IMR-90 (cell line): ENCODE measurements at regions not wholly inside any gene's neighbourhood (a gene's known extent, or its start where the extent isn't known, plus 50 kb on each side); places are given as distances from the start of the nearest gene placed in this dataset.

Source experiments
- ATAC-seq: fragments of 200-7000 bp; cut with Tn5 transposase; 2 replicates; pipeline ENCODE4 v1.9.1; 2020; ENCODE audit warnings: low read depth, mild to moderate bottlenecking, moderate library complexity
- BruUV-seq: library from RNA; stranded (reverse); fragments of 400-500 nt; replicated peaks from 2 replicates; lab custom pipeline; 2021; lab: Mats Ljungman, UMichigan
- CTCF ChIA-PET: fragments of 300-600 bp; formaldehyde crosslinking; extraction: SDS; loops from one replicate; lab custom pipeline; 2021; ENCODE audit warnings: antibody characterized with exemption; lab: Yijun Ruan, JAX
- POLR2A ChIA-PET: fragments of 300-600 bp; sonication (Branson Sonifier 250); formaldehyde crosslinking; loops from one replicate; lab custom pipeline; 2022; ENCODE audit warnings: antibody characterized with exemption; ENCODE audit not compliant: unreplicated experiment; lab: Charles Lee
- DNase-seq: peaks from one replicate; pipeline ENCODE4 v3.0.0; 2013
- H2AFZ ChIP-seq: replicated peaks from 2 replicates; pipeline ENCODE3; 2013; ENCODE audit warnings: low read length, mild to moderate bottlenecking; ENCODE audit not compliant: poor library complexity
- H2AK5ac ChIP-seq: 2 replicates; pipeline ENCODE4 v1.6.1; 2013; ENCODE audit warnings: low read depth, low read length, inconsistent platforms
- H2AK9ac ChIP-seq: replicated peaks from 2 replicates; pipeline ENCODE3; 2013; ENCODE audit warnings: mild to moderate bottlenecking, low read depth, low read length, moderate library complexity; ENCODE audit not compliant: poor library complexity
- H2BK120ac ChIP-seq: 2 replicates; pipeline ENCODE4 v1.6.1; 2013; ENCODE audit warnings: low read depth, low read length, inconsistent platforms
- H2BK15ac ChIP-seq: 3 replicates; pipeline ENCODE4 v1.6.1; 2013; ENCODE audit warnings: low read depth, low read length, inconsistent platforms
- H2BK20ac ChIP-seq: 2 replicates; pipeline ENCODE4 v1.6.1; 2013; ENCODE audit warnings: low read depth, mild to moderate bottlenecking, inconsistent platforms, low read length, moderate library complexity
- H2BK5ac ChIP-seq: 2 replicates; pipeline ENCODE4 v1.6.1; 2013; ENCODE audit warnings: mild to moderate bottlenecking, low read depth, low read length, inconsistent platforms; ENCODE audit not compliant: poor library complexity, severe bottlenecking
- H3K14ac ChIP-seq: replicated peaks from 2 replicates; pipeline ENCODE4 v1.6.1; 2013; ENCODE audit warnings: low read depth, low read length, inconsistent platforms
- H3K18ac ChIP-seq: 2 replicates; pipeline ENCODE4 v1.6.1; 2013; ENCODE audit warnings: low read depth, low read length, control low read depth
- H3K23ac ChIP-seq: 2 replicates; pipeline ENCODE4 v1.6.1; 2013; ENCODE audit warnings: low read depth, low read length, inconsistent platforms
- H3K27ac ChIP-seq: 2 replicates; pipeline ENCODE4 v1.5.1; 2013; ENCODE audit warnings: mild to moderate bottlenecking, control low read depth, low read length; ENCODE audit not compliant: insufficient read depth
- H3K27me3 ChIP-seq: 2 replicates; pipeline ENCODE4 v1.6.1; 2013; ENCODE audit warnings: low read length; ENCODE audit not compliant: control insufficient read depth, insufficient read depth
- H3K36me3 ChIP-seq: 2 replicates; pipeline ENCODE4 v1.6.1; 2013; ENCODE audit warnings: low read length, mixed read lengths; ENCODE audit not compliant: control insufficient read depth, insufficient read depth
- H3K4ac ChIP-seq: 2 replicates; pipeline ENCODE4 v1.6.1; 2013; ENCODE audit warnings: low read depth, low read length, inconsistent platforms
- H3K4me1 ChIP-seq: 2 replicates; pipeline ENCODE4 v1.6.1; 2013; ENCODE audit warnings: low read length, mixed read lengths; ENCODE audit not compliant: control insufficient read depth, insufficient read depth
- H3K4me2 ChIP-seq: 2 replicates; pipeline ENCODE4 v1.6.1; 2013; ENCODE audit warnings: low read depth, mild to moderate bottlenecking, control low read depth, low read length, moderate library complexity
- H3K4me3 ChIP-seq: 2 replicates; pipeline ENCODE4 v1.5.1; 2013; ENCODE audit warnings: low read depth, mild to moderate bottlenecking, control low read depth, low read length, moderate library complexity; ENCODE audit not compliant: insufficient read depth
- H3K56ac ChIP-seq: 2 replicates; pipeline ENCODE4 v1.6.1; 2013; ENCODE audit warnings: low read length, inconsistent platforms; ENCODE audit not compliant: insufficient read depth; ENCODE audit errors: extremely low read depth
- H3K79me1 ChIP-seq, 2 experiments: 2 replicates each; pipeline ENCODE4 v1.6.1; 2013; ENCODE audit warnings: low read length in 2 of 2, inconsistent platforms in 1 of 2, low read depth in 1 of 2
- H3K9ac ChIP-seq: 2 replicates; pipeline ENCODE4 v1.6.1; 2013; ENCODE audit warnings: low read depth, low read length, control low read depth
- H3K9me1 ChIP-seq: 2 replicates; pipeline ENCODE4 v1.6.1; 2013; ENCODE audit warnings: low read length, inconsistent platforms; ENCODE audit not compliant: insufficient read depth
- H3K9me3 ChIP-seq: 2 replicates; pipeline ENCODE4 v1.6.1; 2013; ENCODE audit warnings: low read length; ENCODE audit not compliant: control insufficient read depth, insufficient read depth
- H4K20me1 ChIP-seq: 2 replicates; pipeline ENCODE4 v1.6.1; 2013; ENCODE audit warnings: low read length, inconsistent platforms; ENCODE audit not compliant: insufficient read depth
- H4K5ac ChIP-seq: 2 replicates; pipeline ENCODE4 v1.6.1; 2013; ENCODE audit warnings: mild to moderate bottlenecking, low read depth, low read length, control low read depth
- H4K8ac ChIP-seq, 2 experiments: 2 replicates each; pipeline ENCODE4 v1.6.1; 2013; ENCODE audit warnings: low read depth in 2 of 2, low read length in 2 of 2, control low read depth in 1 of 2, inconsistent platforms in 1 of 2
- H4K91ac ChIP-seq: 2 replicates; pipeline ENCODE4 v1.6.1; 2013; ENCODE audit warnings: low read depth, low read length, inconsistent platforms; ENCODE audit not compliant: insufficient read depth
- CHD1 ChIP-seq: IDR thresholded peaks from 2 replicates; pipeline ENCODE4 v1.6.1; 2012; ENCODE audit warnings: low read depth, low read length, improper control_type of control experiment
- WGBS, 2 experiments: methylation state at CpG; one replicate each; pipeline versions ENCODE4 v1.1.5 to v1.1.7; 2013; ENCODE audit warnings: missing lambda C conversion rate in 2 of 2; ENCODE audit not compliant: insufficient read length in 1 of 2; ENCODE audit errors: extremely low coverage in 2 of 2; 5-methylcytosine and 5-hydroxymethylcytosine counted together
- dilution Hi-C: fragments of 300-500 bp; cut with HindIII; formaldehyde crosslinking; loops from one replicate; pipeline ENCODE4 v1.14.3; 2018; ENCODE audit warnings: low sequenced_read_pairs; ENCODE audit not compliant: unreplicated experiment
- in situ Hi-C: fragments of 300-500 bp; cut with MboI; formaldehyde crosslinking; loops from 3 replicates; pipeline ENCODE4 v1.14.3; 2019; ENCODE audit warnings: low sequenced_read_pairs, inconsistent platforms, mixed read lengths
- intact Hi-C: fragments of 100-400 bp; cut with micrococcal nuclease; formaldehyde crosslinking; loops from 2 replicates; pipeline ENCODE4 v1.10.0; 2022

DNA sequence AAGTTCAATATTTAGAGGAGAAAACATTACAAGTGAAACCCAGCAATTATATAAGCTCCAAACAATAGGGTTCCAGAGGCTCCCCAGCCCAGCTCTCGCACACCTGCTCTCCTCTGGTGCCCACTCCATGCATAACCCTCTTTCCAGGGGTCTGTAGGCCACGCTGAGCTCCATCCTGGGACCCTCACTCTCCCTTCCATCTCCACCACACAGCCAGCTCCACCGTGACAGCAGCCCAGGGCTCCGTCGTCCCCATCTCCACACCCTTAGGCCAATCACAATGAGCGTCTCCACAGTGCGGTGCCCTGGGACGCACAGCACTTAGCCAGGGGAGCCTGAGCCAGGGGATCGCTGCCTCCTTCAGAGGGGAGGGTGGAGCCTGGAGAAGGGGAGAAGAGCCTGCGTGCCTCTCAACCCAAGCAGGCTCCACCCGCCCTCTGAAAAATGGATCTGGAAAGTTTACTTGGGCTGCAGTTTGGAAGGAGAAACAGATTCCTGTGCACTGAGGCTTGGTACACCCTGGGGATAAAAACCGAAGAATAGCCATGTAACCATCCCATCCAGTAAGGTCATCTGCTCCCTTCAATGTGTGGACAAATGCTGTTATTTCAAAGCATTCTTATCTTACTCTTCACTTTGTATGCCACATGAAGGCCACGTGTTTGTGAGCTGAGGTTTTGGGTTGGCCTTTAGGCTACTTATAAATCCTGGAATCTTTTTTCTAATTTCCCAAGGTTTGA lies 72.4 kb upstream of the GGTLC1 start:
- Histone ChIP-seq H2BK20ac (no peak overlapping the region), H3K79me1 (no peaks in the 10 kb centered on the region), H3K14ac (no peak overlapping the region), H3K23ac (no peak overlapping the region), H2BK15ac (no peak overlapping the region), H3K4me2 (no peak overlapping the region), H4K20me1 (no peaks in the 10 kb centered on the region), H3K27me3 (no peaks in the 10 kb centered on the region), H3K9me1 (no peaks in the 10 kb centered on the region), H3K4me1 (no peaks in the 10 kb centered on the region), H2AFZ (no peak overlapping the region), H3K9ac (no peak overlapping the region), H2BK120ac (no peak overlapping the region), H3K56ac (no peak overlapping the region), H2BK5ac (no peak overlapping the region), H3K27ac (no peak overlapping the region), H4K5ac (no peak overlapping the region), H3K4ac (no peak overlapping the region), H3K18ac (no peak overlapping the region), H2AK5ac (no peak overlapping the region), H4K91ac (no peak overlapping the region), H3K4me3 (no peak overlapping the region), H2AK9ac (no peak overlapping the region), H3K36me3 (no peaks in the 10 kb centered on the region), H3K9me3 (no peaks in the 10 kb centered on the region), H4K8ac (no peak overlapping the region)
- intact Hi-C loops: no loop called here
- no TSS peak for BruUV-seq
- CTCF ChIA-PET: no interaction called here
- dilution Hi-C loops: no loop called here
- ATAC-seq: no peak
- 30% methylated on average over 2 of the region's 13 CpGs; no CpG with 5 or more reads in 1 of the 2 experiments for WGBS, 2 experiments
- no peak for DNase-seq
- TF ChIP-seq CHD1: no peak
- in situ Hi-C loops: no loop called here
- POLR2A ChIA-PET: no interaction called here
